ENCODE measurements at regions not wholly inside any gene's neighbourhood (a gene's known extent, or its start where the extent isn't known, plus 50 kb on each side); places are given as distances from the start of the nearest gene placed in this dataset.

- H3K27ac ChIP-seq = no peak overlapping the region
- H3K9me3 ChIP-seq = no peaks in the 10 kb centered on the region
- TF ChIP-seq CTCF (IDR thresholded peaks at IDR 0.05) = no peak
- intact Hi-C loops (cut with DNase I) = no loop called here
- ATAC-seq = no peak
- DNase-seq = no peak
- H3K4me3 ChIP-seq = no peak overlapping the region
- no peaks in the 10 kb centered on the region for H3K27me3 ChIP-seq (ENCODE audit: insufficient read depth in 3 of 3, low read length in 2 of 3)
- no peaks in the 10 kb centered on the region for H3K4me1 ChIP-seq
- H3K36me3 ChIP-seq (ENCODE audit: insufficient read depth in 1 of 2, low read depth in 1 of 2) = no peaks in the 10 kb centered on the region
Observed at GRCh38 chr4:42205541-42205940, 53.1 kb upstream of the BEND4 start.

- WGBS, 3 donors = 14 to 31% (median 29%) methylated on average over 2 of the region's 2 CpGs
- intact Hi-C loops (cut with DNase I) = no loop called here
Observed at GRCh38 chr4:42216664-42217063, 64.2 kb upstream of the BEND4 start.

GRCh38 chr4:42225286-42225685, 72.8 kb upstream of the BEND4 start:
- no peak overlapping the region for H3K27ac ChIP-seq

More at GRCh38 chr4:42216664-42217063, 64.2 kb upstream of the BEND4 start:
- Histone ChIP-seq H3K4me1 (no peaks in the 10 kb centered on the region), H3K4me3 (no peak overlapping the region), H3K27ac (no peak overlapping the region), H3K36me3 (ENCODE audit: insufficient read depth in 1 of 2, low read depth in 1 of 2) (no peaks in the 10 kb centered on the region), H3K9me3 (no peaks in the 10 kb centered on the region), H3K27me3 (ENCODE audit: insufficient read depth in 3 of 3, low read length in 2 of 3) (no peaks in the 10 kb centered on the region)
- TF ChIP-seq CTCF (IDR thresholded peaks at IDR 0.05) = no peak
- ATAC-seq (no peak), DNase-seq (no peak)

DNA sequence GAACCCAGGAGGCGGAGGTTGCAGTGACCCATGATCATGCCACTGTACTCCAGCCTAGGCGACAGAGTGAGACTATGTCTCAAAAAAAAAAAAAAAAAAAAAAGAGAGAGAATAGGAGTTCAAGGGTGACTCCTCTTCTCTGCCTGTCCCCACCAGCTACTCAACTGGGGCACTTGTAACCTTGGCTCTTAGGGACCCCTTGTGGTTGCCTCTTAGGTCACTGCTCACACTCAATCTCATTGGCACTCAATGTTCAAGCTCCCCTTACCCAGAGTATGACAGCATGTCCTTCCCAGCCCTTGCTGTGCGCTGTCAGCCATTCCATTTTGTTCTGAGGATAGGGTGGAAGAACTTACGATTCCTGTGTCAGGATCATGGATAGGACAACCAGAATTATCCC, 82.4 kb upstream of the BEND4 start:
- no peaks in the 10 kb centered on the region for H3K36me3 ChIP-seq (ENCODE audit: insufficient read depth in 1 of 2, low read depth in 1 of 2)
- H3K4me1 ChIP-seq = no peaks in the 10 kb centered on the region
- no peaks in the 10 kb centered on the region for H3K27me3 ChIP-seq (ENCODE audit: insufficient read depth in 3 of 3, low read length in 2 of 3)
- 83 to 93% (median 84%) methylated on average over 4 of the region's 4 CpGs for WGBS, 3 donors
- no peak overlapping the region for H3K4me3 ChIP-seq
- DNase-seq (no peak), ATAC-seq (no peak)
- H3K27ac ChIP-seq = no peak overlapping the region
- TF ChIP-seq CTCF (IDR thresholded peaks at IDR 0.05) = no peak
- intact Hi-C loops (cut with DNase I) = no loop called here
- H3K9me3 ChIP-seq = no peaks in the 10 kb centered on the region

More at GRCh38 chr4:42225286-42225685, 72.8 kb upstream of the BEND4 start:
- no peak for TF ChIP-seq CTCF (IDR thresholded peaks at IDR 0.05)
- DNase-seq (no peak), ATAC-seq (no peak)
- Histone ChIP-seq H3K9me3 (no peaks in the 10 kb centered on the region), H3K36me3 (ENCODE audit: insufficient read depth in 1 of 2, low read depth in 1 of 2) (no peaks in the 10 kb centered on the region), H3K4me3 (no peak overlapping the region), H3K4me1 (no peaks in the 10 kb centered on the region), H3K27me3 (ENCODE audit: insufficient read depth in 3 of 3, low read length in 2 of 3) (no peaks in the 10 kb centered on the region)
- intact Hi-C loops (cut with DNase I) = no loop called here
- 38 to 61% (median 48%) methylated on average over 1 of the region's 1 CpG for WGBS, 3 donors

GRCh38 chr4:42235304-42236021, 83.0 kb upstream of the BEND4 start:
- ATAC-seq (no peak), DNase-seq (no peak)
- Histone ChIP-seq H3K27me3 (ENCODE audit: insufficient read depth in 3 of 3, low read length in 2 of 3) (no peaks in the 10 kb centered on the region), H3K27ac (no peak overlapping the region), H3K4me1 (no peaks in the 10 kb centered on the region), H3K9me3 (no peaks in the 10 kb centered on the region), H3K4me3 (no peak overlapping the region), H3K36me3 (ENCODE audit: insufficient read depth in 1 of 2, low read depth in 1 of 2) (no peaks in the 10 kb centered on the region)
- WGBS, 3 donors = 53 to 73% (median 65%) methylated on average over 7 of the region's 7 CpGs
- TF ChIP-seq CTCF (IDR thresholded peaks at IDR 0.05) = no peak
- intact Hi-C loops (cut with DNase I) = no loop called here

Measured in psoas muscle (tissue), 7 donors.